HG03575 (cell line): ENCODE measurements at regions not wholly inside any gene's neighbourhood (a gene's known extent, or its start where the extent isn't known, plus 50 kb on each side); places are given as distances from the start of the nearest gene placed in this dataset.
"Not testable (repeated sequence)": the region's sequence is repeated elsewhere in the genome, so short reads cannot be mapped to it uniquely, and the experiment has no call there.

Experiments used
- ATAC-seq: cut with Tn5 transposase; IDR thresholded peaks from one replicate; pipeline ENCODE4 v1.9.1; 2021; ENCODE audit not compliant: unreplicated experiment, insufficient number of reproducible peaks, low FRiP score; ENCODE audit errors: extremely low read depth

GRCh38 chr13:90254437-90254836, 1093.0 kb upstream of the MIR17HG start:
- no peak for ATAC-seq

GRCh38 chr13:90256746-90257145, 1090.7 kb upstream of the MIR17HG start:
- no peak for ATAC-seq

GRCh38 chr13:90258129-90258528, 1089.4 kb upstream of the MIR17HG start:
- no peak for ATAC-seq

GRCh38 chr13:90261343-90261742, 1086.1 kb upstream of the MIR17HG start:
- no peak for ATAC-seq

GRCh38 chr13:90270226-90270625, 1077.3 kb upstream of the MIR17HG start:
- no peak for ATAC-seq

- no peak for ATAC-seq
These were observed 1075.1 kb upstream of the MIR17HG start for GRCh38 chr13:90272356-90272755.

- no peak for ATAC-seq
These were observed 1071.3 kb upstream of the MIR17HG start for GRCh38 chr13:90276216-90276615.

- ATAC-seq: not testable (repeated sequence)
These were observed 1069.3 kb upstream of the MIR17HG start for GRCh38 chr13:90278231-90278630.

GRCh38 chr13:90281709-90282108, 1065.8 kb upstream of the MIR17HG start:
- ATAC-seq: no peak

- ATAC-seq: no peak
These were observed 1060.0 kb upstream of the MIR17HG start for GRCh38 chr13:90287521-90287920.

GRCh38 chr13:90293793-90294361, 1053.6 kb upstream of the MIR17HG start:
- no peak for ATAC-seq

GRCh38 chr13:90299238-90299637, 1048.2 kb upstream of the MIR17HG start:
- no peak for ATAC-seq

- ATAC-seq: no peak
These were observed 1047.5 kb upstream of the MIR17HG start for GRCh38 chr13:90300015-90300414.

GRCh38 chr13:90302107-90302506, 1045.4 kb upstream of the MIR17HG start:
- ATAC-seq: no peak

- no peak for ATAC-seq
These were observed 1041.7 kb upstream of the MIR17HG start for GRCh38 chr13:90305796-90306195.

- ATAC-seq: no peak
These were observed 1040.4 kb upstream of the MIR17HG start for GRCh38 chr13:90307136-90307535.

- no peak for ATAC-seq
These were observed 1039.2 kb upstream of the MIR17HG start for GRCh38 chr13:90308249-90308648.

- ATAC-seq: no peak
These were observed 1035.6 kb upstream of the MIR17HG start for GRCh38 chr13:90311929-90312328.

- ATAC-seq: no peak
These were observed 1032.4 kb upstream of the MIR17HG start for GRCh38 chr13:90315061-90315460.

GRCh38 chr13:90320664-90321063, 1026.8 kb upstream of the MIR17HG start:
- ATAC-seq: no peak

- ATAC-seq: no peak
These were observed 1026.1 kb upstream of the MIR17HG start for GRCh38 chr13:90321281-90321931.
